Uterus (tissue), 2 donors: ENCODE measurements at regions not wholly inside any gene's neighbourhood (a gene's known extent, or its start where the extent isn't known, plus 50 kb on each side); places are given as distances from the start of the nearest gene placed in this dataset.

ENCODE experiments used
- CTCF ChIP-seq, 4 experiments: fragments of 200-600 bp in 2 of 4; fragments of 450-650 bp in 2 of 4; sonication (generic) in 2 of 4; IDR thresholded peaks; one replicate each; pipeline ENCODE4 v1.5.1; 2016 to 2019; ENCODE audit warnings: antibody characterized with exemption in 4 of 4, mild to moderate bottlenecking in 2 of 4, moderate library complexity in 1 of 4
- POLR2A ChIP-seq, 2 donors: fragments of 450-650 bp; IDR thresholded peaks; one replicate each; pipeline ENCODE4 v1.6.1; 2016; ENCODE audit warnings: antibody characterized with exemption in 2 of 2, mild to moderate bottlenecking in 1 of 2, moderate library complexity in 1 of 2

GRCh38 chrX:40835526-40835925, 100.2 kb upstream of the MED14 start:
- TF ChIP-seq CTCF (IDR thresholded peaks at IDR 0.05) (no peak), POLR2A (IDR thresholded peaks at IDR 0.05) (no peak)
